Prostate gland (tissue), 2 donors: ENCODE measurements at regions not wholly inside any gene's neighbourhood (a gene's known extent, or its start where the extent isn't known, plus 50 kb on each side); places are given as distances from the start of the nearest gene placed in this dataset.

ENCODE experiments used
- DNase-seq: peaks from one replicate; pipeline ENCODE4 v3.0.0-alpha.2; 2019; ENCODE audit warnings: low spot score
- H3K27ac ChIP-seq, 2 donors: fragments of 200-600 bp; sonication (generic); 2 replicates each; pipeline ENCODE4 v1.5.1; 2017 to 2019
- H3K27me3 ChIP-seq: fragments of 200-600 bp; sonication (generic); replicated peaks from 2 replicates; pipeline ENCODE4 v1.5.1; 2019; ENCODE audit not compliant: insufficient read depth
- H3K36me3 ChIP-seq, 2 donors: fragments of 200-600 bp; sonication (generic); 1 replicate in 1 of 2; 2 replicates in 1 of 2; pipeline versions ENCODE4 v1.5.1 to v1.8.1; 2017 to 2019
- H3K4me1 ChIP-seq: fragments of 200-600 bp; sonication (generic); replicated peaks from 2 replicates; pipeline ENCODE4 v1.5.1; 2019
- H3K4me3 ChIP-seq, 2 donors: fragments of 200-600 bp; sonication (generic); 2 replicates each; pipeline ENCODE4 v1.5.1; 2017 to 2019
- H3K9me3 ChIP-seq: fragments of 200-600 bp; sonication (generic); 2 replicates; pipeline ENCODE4 v1.5.1; 2017
- CTCF ChIP-seq, 4 experiments: fragments of 200-600 bp in 2 of 4; fragments of 450-650 bp in 2 of 4; sonication (generic) in 2 of 4; IDR thresholded peaks; 1 replicate in 3 of 4; 2 replicates in 1 of 4; pipeline ENCODE4 v1.5.1; 2016 to 2019; ENCODE audit warnings: antibody characterized with exemption in 4 of 4, mild to moderate bottlenecking in 2 of 4, moderate library complexity in 2 of 4
- POLR2A ChIP-seq: fragments of 450-650 bp; IDR thresholded peaks from one replicate; pipeline ENCODE4 v1.6.1; 2016; ENCODE audit warnings: antibody characterized with exemption, mild to moderate bottlenecking
- POLR2AphosphoS5 ChIP-seq: sonication (generic); formaldehyde crosslinking; IDR thresholded peaks from one replicate; pipeline ENCODE4 v1.6.1; 2017; ENCODE audit warnings: antibody characterized with exemption
- WGBS: methylation state at CpG from one replicate; pipeline ENCODE4 v1.1.5; 2018; 5-methylcytosine and 5-hydroxymethylcytosine counted together
- intact Hi-C: fragments of 100-400 bp; cut with DNase I; formaldehyde crosslinking; loops from one replicate; pipeline ENCODE4 v1.14.2; 2022

- DNase-seq: no peak
- 77% methylated on average over 3 of the region's 3 CpGs for WGBS
- TF ChIP-seq CTCF (IDR thresholded peaks at IDR 0.05): no peak
- TF ChIP-seq POLR2A: no peak
- no peak for TF ChIP-seq POLR2AphosphoS5
- no peak overlapping the region for H3K27ac ChIP-seq
- H3K36me3 ChIP-seq: no peaks in the 10 kb centered on the region
- H3K9me3 ChIP-seq: no peaks in the 10 kb centered on the region
- intact Hi-C loops: no loop called here
- H3K27me3 ChIP-seq: no peaks in the 10 kb centered on the region
- H3K4me1 ChIP-seq: no peaks in the 10 kb centered on the region
- no peak overlapping the region for H3K4me3 ChIP-seq
Measured at GRCh38 chr6:120945905-120946594, 388.2 kb downstream of the TBC1D32 start.

GRCh38 chr6:120938876-120939472, 395.3 kb downstream of the TBC1D32 start:
- no peaks in the 10 kb centered on the region for H3K4me1 ChIP-seq
- TF ChIP-seq POLR2A: no peak
- no peak for TF ChIP-seq CTCF (IDR thresholded peaks at IDR 0.05)
- no peak for TF ChIP-seq POLR2AphosphoS5
- 92% methylated on average over 3 of the region's 3 CpGs for WGBS

GRCh38 chr6:120938164-120938875, 396.0 kb downstream of the TBC1D32 start:
- Histone ChIP-seq H3K27me3 (no peaks in the 10 kb centered on the region), H3K4me1 (no peaks in the 10 kb centered on the region), H3K27ac (no peak overlapping the region), H3K4me3 (no peak overlapping the region), H3K36me3 (no peaks in the 10 kb centered on the region), H3K9me3 (no peaks in the 10 kb centered on the region)
- 93% methylated on average over 1 of the region's 1 CpG for WGBS
- intact Hi-C loops: no loop called here
- TF ChIP-seq POLR2AphosphoS5: no peak
- no peak for TF ChIP-seq POLR2A
- TF ChIP-seq CTCF (IDR thresholded peaks at IDR 0.05): no peak
- DNase-seq: no peak

More at GRCh38 chr6:120938876-120939472, 395.3 kb downstream of the TBC1D32 start:
- no peaks in the 10 kb centered on the region for H3K36me3 ChIP-seq
- no peaks in the 10 kb centered on the region for H3K9me3 ChIP-seq
- no peaks in the 10 kb centered on the region for H3K27me3 ChIP-seq
- intact Hi-C loops: no loop called here
- no peak overlapping the region for H3K27ac ChIP-seq
- no peak for DNase-seq
- H3K4me3 ChIP-seq: no peak overlapping the region

GRCh38 chr6:120935908-120936307, 398.4 kb downstream of the TBC1D32 start:
- no peak for TF ChIP-seq POLR2A
- TF ChIP-seq CTCF (IDR thresholded peaks at IDR 0.05): no peak
- TF ChIP-seq POLR2AphosphoS5: no peak
- H3K36me3 ChIP-seq: no peaks in the 10 kb centered on the region
- no peak for DNase-seq
- no peak overlapping the region for H3K27ac ChIP-seq
- intact Hi-C loops: no loop called here
- no peaks in the 10 kb centered on the region for H3K4me1 ChIP-seq
- H3K4me3 ChIP-seq: no peak overlapping the region
- H3K9me3 ChIP-seq: no peaks in the 10 kb centered on the region
- no peaks in the 10 kb centered on the region for H3K27me3 ChIP-seq
